A172 (cell line): ENCODE measurements at regions not wholly inside any gene's neighbourhood (a gene's known extent, or its start where the extent isn't known, plus 50 kb on each side); places are given as distances from the start of the nearest gene placed in this dataset.
A peak's percentile ranks its signal among the peaks of the same experiment; 100 is the strongest.
"Not testable (repeated sequence)": the region's sequence is repeated elsewhere in the genome, so short reads cannot be mapped to it uniquely, and the experiment has no call there.

Experiments used
- DNase-seq: peaks from one replicate; pipeline ENCODE4 v3.0.0-alpha.2; 2015; ENCODE audit warnings: low spot score

- DNase-seq = no peak
Measured at GRCh38 chr7:126178865-126179264, 1073.9 kb downstream of the GRM8 start.

GRCh38 chr7:126177782-126178181 is 1075.0 kb downstream of the GRM8 start:
- no peak for DNase-seq

- DNase-seq = no peak
Measured at GRCh38 chr7:126166645-126167044, 1086.1 kb downstream of the GRM8 start.

GRCh38 chr7:126163647-126164046 is 1089.1 kb downstream of the GRM8 start:
- DNase-seq = no peak

- DNase-seq = no peak
Measured at GRCh38 chr7:126157391-126157790, 1095.3 kb downstream of the GRM8 start.

- DNase-seq = no peak
Measured at GRCh38 chr7:126150278-126150958, 1102.3 kb downstream of the GRM8 start.

- no peak for DNase-seq
Measured at GRCh38 chr7:126140858-126141466, 1111.8 kb downstream of the GRM8 start.

- no peak for DNase-seq
Measured at GRCh38 chr7:126119981-126120380, 1132.8 kb downstream of the GRM8 start.

GRCh38 chr7:126103582-126103981 is 1149.2 kb downstream of the GRM8 start:
- DNase-seq = no peak

GRCh38 chr7:126083014-126083413 is 1153.4 kb upstream of the POT1 start:
- DNase-seq = no peak

- no peak for DNase-seq
Measured at GRCh38 chr7:126079581-126079980, 1150.0 kb upstream of the POT1 start.

- no peak for DNase-seq
Measured at GRCh38 chr7:126079151-126079550, 1149.5 kb upstream of the POT1 start.

- DNase-seq = no peak
Measured at GRCh38 chr7:126065766-126066165, 1136.1 kb upstream of the POT1 start.

- no peak for DNase-seq
Measured at GRCh38 chr7:126057979-126058378, 1128.4 kb upstream of the POT1 start.

GRCh38 chr7:126056613-126057012 is 1127.0 kb upstream of the POT1 start:
- not testable (repeated sequence) for DNase-seq

GRCh38 chr7:126052229-126052628 is 1122.6 kb upstream of the POT1 start:
- no peak for DNase-seq

- no peak for DNase-seq
Measured at GRCh38 chr7:126044662-126045061, 1115.0 kb upstream of the POT1 start.

GRCh38 chr7:126041472-126041871 is 1111.8 kb upstream of the POT1 start:
- DNase-seq = no peak

GRCh38 chr7:126040114-126041045 is 1110.8 kb upstream of the POT1 start:
- no peak for DNase-seq

- peak; percentile 1 for DNase-seq
Measured at GRCh38 chr7:126026421-126027088, 1096.9 kb upstream of the POT1 start.

GRCh38 chr7:126022452-126022851 is 1092.8 kb upstream of the POT1 start:
- DNase-seq = no peak

GRCh38 chr7:126016722-126017121 is 1087.1 kb upstream of the POT1 start:
- DNase-seq = peak; percentile 25
